LNCAP (cell line): ENCODE measurements at regions not wholly inside any gene's neighbourhood (a gene's known extent, or its start where the extent isn't known, plus 50 kb on each side); places are given as distances from the start of the nearest gene placed in this dataset.

Source experiments
- CTCF ChIP-seq: fragments of 450-650 bp; IDR thresholded peaks from 2 replicates; pipeline ENCODE4 v1.5.1; 2017; ENCODE audit warnings: mild to moderate bottlenecking

- no peak for TF ChIP-seq CTCF
Measured at GRCh38 chr14:84195514-84195913, 1334.4 kb upstream of the FLRT2 start.

- no peak for TF ChIP-seq CTCF
Measured at GRCh38 chr14:84197704-84198103, 1332.2 kb upstream of the FLRT2 start.

- no peak for TF ChIP-seq CTCF
Measured at GRCh38 chr14:84202486-84202885, 1327.5 kb upstream of the FLRT2 start.

- TF ChIP-seq CTCF = no peak
Measured at GRCh38 chr14:84203896-84204295, 1326.0 kb upstream of the FLRT2 start.

- TF ChIP-seq CTCF = no peak
Measured at GRCh38 chr14:84208451-84208850, 1321.5 kb upstream of the FLRT2 start.

GRCh38 chr14:84209031-84209430 lies 1320.9 kb upstream of the FLRT2 start:
- TF ChIP-seq CTCF = no peak

GRCh38 chr14:84217066-84217465 lies 1312.9 kb upstream of the FLRT2 start:
- no peak for TF ChIP-seq CTCF

GRCh38 chr14:84225268-84225667 lies 1304.7 kb upstream of the FLRT2 start:
- no peak for TF ChIP-seq CTCF
